Ammon's horn (tissue), 1 donor: ENCODE measurements at regions not wholly inside any gene's neighbourhood (a gene's known extent, or its start where the extent isn't known, plus 50 kb on each side); places are given as distances from the start of the nearest gene placed in this dataset.

ENCODE experiments used
- DNase-seq: peaks from one replicate; pipeline ENCODE4 v3.0.0-alpha.2; 2016; ENCODE audit warnings: low spot score

DNA sequence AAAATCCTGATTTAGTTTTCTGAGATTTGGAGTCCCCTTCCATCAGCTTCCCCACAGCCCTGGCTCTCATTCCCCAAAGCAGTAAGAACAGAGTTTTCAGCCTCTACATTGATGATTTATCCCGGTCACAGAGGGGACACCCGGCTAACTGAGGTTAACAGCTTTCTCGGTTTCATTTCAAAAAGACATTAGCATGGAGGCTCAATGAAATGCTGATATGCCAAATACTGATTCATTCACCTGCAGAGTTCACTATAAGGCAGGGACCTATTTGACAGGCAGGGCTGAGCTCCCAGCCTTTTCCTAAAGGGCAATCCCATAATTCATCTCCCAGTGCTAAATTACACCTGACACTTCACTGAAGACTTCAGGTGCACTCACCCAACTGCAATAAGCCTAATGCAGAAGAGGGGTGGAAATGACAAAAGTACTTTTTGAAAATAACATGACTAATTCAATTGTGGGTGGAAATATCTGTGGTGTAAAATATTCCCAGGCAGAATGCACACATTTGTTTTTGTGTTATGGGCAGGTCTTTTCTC is 99.8 kb upstream of the PMFBP1 start:
- no peak for DNase-seq

- DNase-seq: no peak
Observed at GRCh38 chr16:72270531-72270930, 98.6 kb upstream of the PMFBP1 start.

DNA sequence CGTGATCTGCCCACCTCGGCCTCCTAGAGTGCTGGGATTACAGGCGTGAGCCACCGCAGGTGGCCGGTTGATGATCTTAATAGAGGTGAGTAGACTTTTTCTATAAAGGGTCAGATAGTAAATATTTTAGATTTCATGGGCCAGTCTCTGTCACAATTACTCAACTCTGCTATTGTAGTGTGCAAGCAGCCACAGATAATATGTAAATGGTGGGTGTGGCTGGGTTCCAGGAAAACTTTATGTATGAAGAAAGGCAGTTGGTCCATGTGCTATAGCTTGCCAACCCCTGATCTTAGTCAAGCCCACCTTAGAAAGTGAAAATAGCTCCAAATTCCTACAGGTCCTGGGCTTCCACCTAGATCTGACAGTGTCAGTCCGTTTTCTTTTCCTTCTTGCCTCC is 94.9 kb upstream of the PMFBP1 start:
- DNase-seq: no peak

DNA sequence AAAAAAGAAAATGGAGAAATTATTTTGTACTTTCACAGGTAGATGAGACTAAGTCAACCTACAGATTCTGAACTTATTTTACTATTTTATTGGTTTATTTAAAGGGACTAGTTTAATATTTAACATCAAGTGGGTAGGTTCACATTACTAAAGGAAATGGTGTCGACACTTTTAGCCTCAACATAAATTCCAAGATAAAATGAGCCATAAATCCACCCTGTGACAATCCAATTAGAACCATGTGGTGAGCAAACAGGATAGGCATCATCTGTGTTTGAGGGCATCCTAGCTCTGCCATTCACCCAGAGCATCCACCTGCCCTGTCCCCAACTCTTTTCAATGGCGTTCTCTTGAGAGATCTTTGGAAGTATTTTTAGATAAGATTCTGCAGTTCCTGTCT is 92.8 kb upstream of the PMFBP1 start:
- DNase-seq: no peak

DNA sequence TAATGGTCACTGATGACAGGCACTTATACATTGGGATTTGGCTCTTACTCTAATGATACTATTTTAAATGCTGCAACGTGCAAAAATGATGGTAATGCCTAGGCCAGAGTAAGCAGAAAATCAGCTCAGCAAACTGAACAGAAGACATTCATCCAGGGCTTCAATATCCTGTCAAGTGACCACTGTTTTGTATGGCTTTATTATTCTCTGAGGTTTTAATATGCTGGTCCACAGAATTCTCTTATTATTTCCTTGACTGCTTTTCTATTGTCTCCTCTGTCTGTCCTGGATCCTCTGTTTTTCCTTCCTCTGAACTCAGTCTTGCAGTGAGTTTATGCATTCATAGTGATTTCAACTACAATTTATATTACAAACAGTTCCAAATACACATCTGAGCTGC is 90.8 kb upstream of the PMFBP1 start:
- DNase-seq: no peak

GRCh38 chr16:72261127-72261526 is 89.2 kb upstream of the PMFBP1 start:
- DNase-seq: no peak

- DNase-seq: no peak
Observed at GRCh38 chr16:72256398-72257066, 84.6 kb upstream of the PMFBP1 start.

GRCh38 chr16:72255786-72256185 is 83.8 kb upstream of the PMFBP1 start:
- DNase-seq: no peak

DNA sequence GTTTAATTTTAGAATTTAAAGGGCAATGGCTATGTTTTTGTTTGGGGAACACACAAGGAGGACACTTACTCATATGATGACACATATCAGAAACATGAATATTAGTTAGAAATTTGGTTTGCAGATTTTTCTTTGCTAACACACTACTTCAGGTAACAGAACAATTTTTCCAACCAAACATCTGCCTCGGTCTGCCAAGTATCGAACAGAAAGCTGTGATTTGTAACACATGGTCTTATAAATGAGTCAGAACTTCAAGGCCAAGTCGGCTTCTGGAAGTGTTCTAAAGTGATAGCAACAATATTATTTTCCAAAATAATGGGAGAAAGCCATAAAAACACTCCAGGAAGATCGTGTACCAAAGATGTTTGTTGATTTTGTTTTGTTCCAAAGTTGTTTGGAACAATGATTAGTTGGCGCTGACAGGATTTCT is 75.9 kb upstream of the PMFBP1 start:
- DNase-seq: no peak

DNA sequence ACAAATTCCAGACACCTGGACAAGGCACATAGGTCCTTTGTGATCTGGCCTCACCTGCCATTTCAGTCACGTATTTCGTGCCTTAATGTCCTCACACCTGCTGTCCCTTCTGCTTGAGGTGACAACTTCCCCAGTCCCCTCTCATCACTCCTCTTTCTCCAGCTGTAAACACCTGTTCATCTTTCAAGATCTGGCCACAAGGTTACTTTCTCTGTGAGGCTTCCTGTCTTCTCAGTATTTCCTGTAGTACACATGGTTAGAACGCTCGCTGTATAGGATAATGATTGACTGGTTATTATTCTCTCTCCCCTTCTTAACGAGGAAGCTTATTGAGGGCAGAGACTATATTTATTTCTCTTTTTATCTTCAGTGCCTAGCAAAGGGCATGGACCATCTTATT is 74.5 kb upstream of the PMFBP1 start:
- no peak for DNase-seq

- no peak for DNase-seq
Observed at GRCh38 chr16:72244853-72245252, 72.9 kb upstream of the PMFBP1 start.

DNA sequence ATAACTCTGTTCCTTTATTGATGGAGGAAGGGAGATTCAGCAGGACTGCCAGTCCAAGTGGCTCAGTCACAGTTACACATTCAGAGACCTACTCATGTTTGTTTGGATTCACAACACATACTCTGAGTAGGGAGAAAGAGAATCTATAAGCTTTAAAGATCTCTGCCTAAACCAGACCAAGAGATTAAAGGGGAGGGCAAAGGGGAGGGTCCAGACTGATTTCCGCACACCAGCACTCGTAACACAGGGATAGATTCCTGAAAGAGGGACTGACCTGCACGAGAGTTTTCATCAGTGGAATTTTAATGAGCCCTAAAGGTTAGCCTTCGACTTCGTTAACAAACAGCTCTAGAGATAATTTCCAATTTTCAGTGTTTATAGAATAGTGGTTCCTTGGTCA is 71.7 kb upstream of the PMFBP1 start:
- no peak for DNase-seq

DNA sequence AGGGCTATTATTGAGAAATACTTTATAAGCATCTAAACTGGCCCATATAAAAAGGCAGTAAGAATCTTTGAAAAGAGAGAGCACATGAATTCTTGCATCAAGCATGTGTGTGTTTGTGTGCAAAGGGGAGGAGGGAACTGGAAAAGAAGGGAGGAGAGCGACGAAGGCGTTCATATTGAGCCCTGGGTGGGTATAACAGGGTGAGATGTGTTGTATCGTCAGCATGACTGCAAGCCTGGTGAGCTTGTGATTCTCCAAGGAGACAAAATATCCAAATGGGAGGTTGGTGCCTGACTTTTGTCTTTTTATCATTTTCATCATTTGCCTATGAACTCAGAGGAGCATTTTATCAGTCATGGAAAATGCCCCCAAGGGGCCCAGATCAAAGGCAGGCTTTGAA is 70.8 kb upstream of the PMFBP1 start:
- DNase-seq: no peak

GRCh38 chr16:72241930-72242329 is 70.0 kb upstream of the PMFBP1 start:
- peak; percentile 79 for DNase-seq

GRCh38 chr16:72241008-72241407 is 69.1 kb upstream of the PMFBP1 start:
- no peak for DNase-seq

- peak; percentile 15 for DNase-seq
Observed at GRCh38 chr16:72240466-72240865, 68.5 kb upstream of the PMFBP1 start.

DNA sequence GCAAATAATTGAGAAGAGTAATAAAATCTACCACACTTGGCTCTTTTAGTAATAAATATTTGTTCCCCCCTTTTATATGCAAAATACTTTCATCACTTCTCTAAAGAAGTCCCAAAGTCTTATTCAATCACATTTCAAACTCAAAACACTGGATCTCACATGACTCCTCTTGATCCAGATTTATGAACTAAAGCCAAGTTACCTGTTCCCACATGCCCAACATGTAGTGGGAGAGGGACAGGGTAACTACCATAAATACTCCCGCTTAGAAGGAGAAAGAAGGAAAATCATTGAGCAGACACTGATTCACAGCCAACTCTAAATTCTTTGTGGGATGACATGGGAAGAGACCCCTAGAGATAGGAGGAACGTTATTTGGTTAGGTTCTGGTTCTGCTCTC is 64.9 kb upstream of the PMFBP1 start:
- no peak for DNase-seq

DNA sequence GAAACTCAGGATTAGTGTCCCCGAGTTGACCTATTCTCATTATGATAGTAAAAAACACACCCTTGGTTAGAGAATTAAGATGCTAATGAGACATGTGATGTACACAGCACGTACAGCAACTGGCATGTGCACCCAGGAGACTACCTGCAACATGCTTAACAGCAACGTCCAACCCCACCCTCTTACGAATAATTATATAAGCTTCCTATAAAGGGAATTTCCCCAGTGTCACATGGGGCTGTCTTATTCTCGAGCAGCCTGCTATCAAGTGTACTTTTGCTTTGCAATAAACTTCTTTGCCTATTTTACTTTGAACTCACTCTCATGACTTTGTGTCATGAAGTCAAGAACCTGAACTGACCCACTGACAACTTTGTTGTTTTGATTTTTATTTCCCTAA is 62.4 kb upstream of the PMFBP1 start:
- no peak for DNase-seq

- DNase-seq: no peak
Observed at GRCh38 chr16:72228014-72228413, 56.1 kb upstream of the PMFBP1 start.

- no peak for DNase-seq
Observed at GRCh38 chr16:72226136-72226535, 54.2 kb upstream of the PMFBP1 start.

- DNase-seq: no peak
Observed at GRCh38 chr16:72224260-72224768, 52.4 kb upstream of the PMFBP1 start.

DNA sequence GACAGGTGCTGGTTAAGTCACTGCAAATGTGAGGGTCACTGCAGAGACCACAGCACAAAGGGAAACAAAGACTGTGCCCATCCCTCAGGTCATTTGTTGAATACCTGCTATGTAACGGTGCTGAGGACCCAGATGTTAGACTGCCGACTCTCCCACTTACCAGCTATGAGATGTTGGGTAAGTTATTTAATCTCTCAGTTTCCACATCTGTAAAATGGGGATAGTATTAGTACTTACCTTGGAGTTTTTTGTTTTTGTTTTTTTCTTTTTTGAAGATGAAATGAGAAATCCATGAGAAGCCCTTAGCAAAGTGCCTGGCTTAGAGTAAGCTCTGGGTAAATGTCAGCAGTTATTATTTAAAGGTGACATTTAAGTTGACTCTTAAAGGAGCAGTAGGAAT is 50.5 kb upstream of the PMFBP1 start:
- DNase-seq: no peak
